Osteoblast (primary cell): ENCODE measurements at regions not wholly inside any gene's neighbourhood (a gene's known extent, or its start where the extent isn't known, plus 50 kb on each side); places are given as distances from the start of the nearest gene placed in this dataset.

Source experiments
- DNase-seq: peaks from one replicate; pipeline ENCODE4 v3.0.0; 2011; ENCODE audit warnings: low spot score, mixed read lengths; ENCODE audit not compliant: insufficient read length; ENCODE audit errors: missing footprints
- H2AFZ ChIP-seq: 2 replicates; pipeline ENCODE4 v1.6.0; 2011; ENCODE audit warnings: mild to moderate bottlenecking, low read length
- H3K27ac ChIP-seq: 2 replicates; pipeline ENCODE4 v1.5.1; 2011; ENCODE audit warnings: mild to moderate bottlenecking, low read depth, low read length, moderate library complexity
- H3K27me3 ChIP-seq: 2 replicates; pipeline ENCODE4 v1.6.0; 2012; ENCODE audit warnings: mild to moderate bottlenecking, control low read depth, inconsistent platforms, low read length, moderate library complexity; ENCODE audit not compliant: insufficient read depth
- H3K36me3 ChIP-seq: 2 replicates; pipeline ENCODE4 v1.5.1; 2011; ENCODE audit warnings: mild to moderate bottlenecking, low read length, control low read depth, moderate library complexity; ENCODE audit not compliant: insufficient read depth
- H3K4me1 ChIP-seq: 2 replicates; pipeline ENCODE4 v1.5.1; 2011; ENCODE audit warnings: mild to moderate bottlenecking, low read length, control low read depth, moderate library complexity; ENCODE audit not compliant: insufficient read depth
- H3K4me2 ChIP-seq: 2 replicates; pipeline ENCODE4 v1.6.0; 2011; ENCODE audit warnings: mild to moderate bottlenecking, low read length; ENCODE audit not compliant: insufficient read depth
- H3K4me3 ChIP-seq: fragments of 200-600 bp; sonication (generic); 3 replicates; pipeline ENCODE4 v1.5.1; 2012; ENCODE audit warnings: mild to moderate bottlenecking, low read length, inconsistent platforms; ENCODE audit not compliant: insufficient read depth
- H3K79me2 ChIP-seq: 2 replicates; pipeline ENCODE4 v1.6.0; 2012; ENCODE audit warnings: mild to moderate bottlenecking, low read length, control low read depth, inconsistent platforms; ENCODE audit not compliant: insufficient read depth
- H3K9me3 ChIP-seq: 2 replicates; pipeline ENCODE4 v1.5.1; 2011; ENCODE audit warnings: low read depth, low read length, control low read depth
- H4K20me1 ChIP-seq: 2 replicates; pipeline ENCODE4 v1.6.0; 2012; ENCODE audit warnings: mild to moderate bottlenecking, low read length, control low read depth; ENCODE audit not compliant: insufficient read depth
- TF ChIP-seq, protein P1 (sequence below): IDR thresholded peaks from 2 replicates; pipeline ENCODE4 v1.5.1; 2011; ENCODE audit warnings: mild to moderate bottlenecking, low read depth, low read length, moderate library complexity; ENCODE audit errors: extremely low read depth

DNA sequence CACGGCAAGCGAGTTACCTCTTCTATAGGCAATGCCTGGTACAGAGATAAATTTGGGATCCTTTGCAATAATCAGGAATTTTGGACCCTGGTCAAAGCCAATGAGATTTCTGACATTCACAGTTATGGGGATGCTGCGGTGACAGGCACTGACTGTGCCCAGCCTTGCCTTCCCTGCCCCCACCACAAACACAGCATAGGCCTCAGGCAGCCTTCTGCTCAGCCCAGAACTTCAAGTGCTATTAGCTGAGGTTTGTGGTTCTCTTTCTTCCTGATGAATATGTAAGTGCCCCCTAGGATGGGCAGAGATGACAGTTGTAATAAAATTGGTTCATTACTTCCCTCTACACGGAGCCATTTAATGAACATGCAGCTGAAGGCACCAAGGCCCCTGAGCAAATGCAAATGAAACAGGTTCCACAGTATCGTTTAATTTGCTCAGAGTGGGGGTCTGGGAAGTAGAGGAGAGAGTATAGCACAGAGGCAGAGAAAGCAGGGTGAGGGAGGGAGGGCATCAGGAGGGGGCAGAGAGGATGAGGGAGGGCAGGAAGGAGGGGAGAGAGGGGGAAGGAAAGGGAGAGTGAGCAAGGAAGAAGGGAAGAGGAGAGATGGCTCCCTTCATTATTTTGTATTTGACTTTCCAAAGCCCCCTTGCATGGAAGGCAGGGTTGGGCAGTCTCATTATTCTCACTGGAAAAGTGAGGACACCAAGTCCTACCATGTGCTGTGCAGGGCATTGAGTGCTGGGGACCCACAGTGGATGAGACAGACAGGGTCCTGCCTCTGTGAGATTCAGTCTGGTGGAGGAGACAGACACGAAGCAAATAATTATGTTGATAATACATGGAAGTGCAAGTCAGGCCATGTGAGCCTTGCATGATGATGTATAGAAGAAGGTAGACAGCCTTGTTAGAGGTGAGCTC, 513.0 kb downstream of the PTPRU start:
- TF ChIP-seq, protein P1, sequence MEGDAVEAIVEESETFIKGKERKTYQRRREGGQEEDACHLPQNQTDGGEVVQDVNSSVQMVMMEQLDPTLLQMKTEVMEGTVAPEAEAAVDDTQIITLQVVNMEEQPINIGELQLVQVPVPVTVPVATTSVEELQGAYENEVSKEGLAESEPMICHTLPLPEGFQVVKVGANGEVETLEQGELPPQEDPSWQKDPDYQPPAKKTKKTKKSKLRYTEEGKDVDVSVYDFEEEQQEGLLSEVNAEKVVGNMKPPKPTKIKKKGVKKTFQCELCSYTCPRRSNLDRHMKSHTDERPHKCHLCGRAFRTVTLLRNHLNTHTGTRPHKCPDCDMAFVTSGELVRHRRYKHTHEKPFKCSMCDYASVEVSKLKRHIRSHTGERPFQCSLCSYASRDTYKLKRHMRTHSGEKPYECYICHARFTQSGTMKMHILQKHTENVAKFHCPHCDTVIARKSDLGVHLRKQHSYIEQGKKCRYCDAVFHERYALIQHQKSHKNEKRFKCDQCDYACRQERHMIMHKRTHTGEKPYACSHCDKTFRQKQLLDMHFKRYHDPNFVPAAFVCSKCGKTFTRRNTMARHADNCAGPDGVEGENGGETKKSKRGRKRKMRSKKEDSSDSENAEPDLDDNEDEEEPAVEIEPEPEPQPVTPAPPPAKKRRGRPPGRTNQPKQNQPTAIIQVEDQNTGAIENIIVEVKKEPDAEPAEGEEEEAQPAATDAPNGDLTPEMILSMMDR = no peak
- Histone ChIP-seq H3K79me2 (no peaks in the 10 kb centered on the region), H3K4me3 (no peak overlapping the region), H3K27ac (no peak overlapping the region), H3K36me3 (no peaks in the 10 kb centered on the region), H3K9me3 (no peaks in the 10 kb centered on the region), H3K27me3 (peaks cover 6% of the 10 kb centered on the region), H4K20me1 (no peaks in the 10 kb centered on the region), H3K4me2 (no peak overlapping the region), H3K4me1 (no peaks in the 10 kb centered on the region), H2AFZ (no peak overlapping the region)
- DNase-seq = no peak

DNA sequence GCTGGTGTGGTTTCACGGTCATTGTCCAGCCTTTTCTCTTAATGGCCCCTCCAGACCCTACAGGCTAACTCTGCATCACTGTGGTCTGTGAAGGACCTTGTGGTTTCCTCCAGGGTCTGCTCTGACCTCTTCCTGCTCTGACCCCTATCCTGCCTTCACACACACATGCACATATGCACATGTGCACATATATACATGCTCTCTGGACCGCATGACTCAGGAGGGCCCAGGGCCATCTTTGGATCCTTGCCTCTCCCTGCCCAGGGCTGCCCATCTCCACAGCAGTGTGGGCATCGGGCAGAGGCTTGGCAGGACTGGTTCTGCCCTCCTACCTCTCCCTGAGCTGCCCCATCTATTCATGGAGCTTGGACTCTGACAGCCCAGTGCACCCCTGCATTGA, 510.9 kb downstream of the PTPRU start:
- H3K36me3 ChIP-seq = no peaks in the 10 kb centered on the region
- H3K4me3 ChIP-seq = no peak overlapping the region
- no peak for DNase-seq
- no peaks in the 10 kb centered on the region for H3K4me1 ChIP-seq
- no peak overlapping the region for H2AFZ ChIP-seq
- H3K79me2 ChIP-seq = no peaks in the 10 kb centered on the region
- no peak overlapping the region for H3K27ac ChIP-seq
- no peaks in the 10 kb centered on the region for H3K9me3 ChIP-seq
- H3K4me2 ChIP-seq = no peak overlapping the region
- TF ChIP-seq, protein P1 = no peak
- peaks cover 6% of the 10 kb centered on the region for H3K27me3 ChIP-seq
- no peaks in the 10 kb centered on the region for H4K20me1 ChIP-seq

DNA sequence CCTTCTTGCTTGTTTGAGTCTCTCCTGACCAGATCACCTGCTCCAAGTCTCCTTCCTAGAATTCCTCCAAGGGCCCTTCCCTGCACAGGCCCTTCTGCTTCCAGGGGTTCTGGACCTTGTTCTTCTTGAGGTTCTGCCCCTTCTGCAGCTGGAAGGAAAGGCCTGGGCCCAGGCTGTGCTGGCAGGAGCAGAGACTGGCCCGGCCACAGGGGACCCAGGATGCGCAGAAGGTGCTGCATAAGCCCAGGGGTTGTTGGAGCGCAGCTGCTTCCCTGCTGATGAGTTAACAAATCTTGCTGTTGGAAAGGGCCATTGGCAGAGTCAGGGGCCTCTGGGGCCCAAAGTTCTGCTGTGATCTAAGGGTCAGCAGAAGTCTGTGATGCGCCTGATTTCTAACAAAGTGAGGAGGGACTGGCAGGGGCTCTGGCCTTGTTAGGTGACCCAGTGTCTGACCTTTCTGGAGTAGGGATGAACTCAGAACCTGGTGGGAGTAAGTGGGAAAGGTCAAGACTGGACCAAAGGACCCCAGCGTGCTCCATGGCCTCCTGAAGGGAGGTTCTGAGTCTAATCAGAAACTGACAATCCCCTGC, 509.8 kb downstream of the PTPRU start:
- Histone ChIP-seq H3K79me2 (no peaks in the 10 kb centered on the region), H3K4me3 (no peak overlapping the region), H3K4me1 (no peaks in the 10 kb centered on the region), H3K36me3 (no peaks in the 10 kb centered on the region), H2AFZ (no peak overlapping the region), H3K27ac (no peak overlapping the region), H3K9me3 (no peaks in the 10 kb centered on the region), H3K27me3 (peaks cover 6% of the 10 kb centered on the region), H3K4me2 (no peak overlapping the region), H4K20me1 (no peaks in the 10 kb centered on the region)
- no peak for DNase-seq
- TF ChIP-seq, protein P1 = no peak
